GM19023 (cell line): ENCODE measurements at regions not wholly inside any gene's neighbourhood (a gene's known extent, or its start where the extent isn't known, plus 50 kb on each side); places are given as distances from the start of the nearest gene placed in this dataset.

Source experiments
- ATAC-seq: cut with Tn5 transposase; IDR thresholded peaks from one replicate; pipeline ENCODE4 v1.9.1; 2021; ENCODE audit warnings: mild to moderate bottlenecking, moderate library complexity; ENCODE audit not compliant: unreplicated experiment

GRCh38 chr9:38315085-38315595 is 77.4 kb upstream of the ALDH1B1 start:
- no peak for ATAC-seq

GRCh38 chr9:38313421-38313820 is 79.1 kb upstream of the ALDH1B1 start:
- no peak for ATAC-seq

DNA sequence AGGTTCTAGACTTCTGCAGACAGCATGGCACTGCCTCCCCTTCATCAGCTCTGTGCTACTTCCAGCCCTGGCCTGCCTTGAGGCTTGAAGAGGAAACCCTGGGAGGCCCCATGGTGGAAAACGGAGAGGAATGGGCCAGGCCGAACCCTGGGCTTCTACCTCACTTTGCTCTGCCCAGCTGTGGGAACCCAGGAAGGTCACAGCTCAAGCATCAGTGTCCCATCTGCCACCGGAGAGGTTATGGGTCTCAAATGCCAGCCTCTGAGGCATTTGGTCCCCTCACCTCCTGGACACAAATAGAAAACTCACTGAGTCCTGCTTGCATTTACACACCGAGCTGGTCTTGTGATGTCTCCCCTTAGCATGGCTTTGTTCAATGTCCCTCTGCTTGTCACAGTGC is 80.1 kb upstream of the ALDH1B1 start:
- ATAC-seq = no peak

DNA sequence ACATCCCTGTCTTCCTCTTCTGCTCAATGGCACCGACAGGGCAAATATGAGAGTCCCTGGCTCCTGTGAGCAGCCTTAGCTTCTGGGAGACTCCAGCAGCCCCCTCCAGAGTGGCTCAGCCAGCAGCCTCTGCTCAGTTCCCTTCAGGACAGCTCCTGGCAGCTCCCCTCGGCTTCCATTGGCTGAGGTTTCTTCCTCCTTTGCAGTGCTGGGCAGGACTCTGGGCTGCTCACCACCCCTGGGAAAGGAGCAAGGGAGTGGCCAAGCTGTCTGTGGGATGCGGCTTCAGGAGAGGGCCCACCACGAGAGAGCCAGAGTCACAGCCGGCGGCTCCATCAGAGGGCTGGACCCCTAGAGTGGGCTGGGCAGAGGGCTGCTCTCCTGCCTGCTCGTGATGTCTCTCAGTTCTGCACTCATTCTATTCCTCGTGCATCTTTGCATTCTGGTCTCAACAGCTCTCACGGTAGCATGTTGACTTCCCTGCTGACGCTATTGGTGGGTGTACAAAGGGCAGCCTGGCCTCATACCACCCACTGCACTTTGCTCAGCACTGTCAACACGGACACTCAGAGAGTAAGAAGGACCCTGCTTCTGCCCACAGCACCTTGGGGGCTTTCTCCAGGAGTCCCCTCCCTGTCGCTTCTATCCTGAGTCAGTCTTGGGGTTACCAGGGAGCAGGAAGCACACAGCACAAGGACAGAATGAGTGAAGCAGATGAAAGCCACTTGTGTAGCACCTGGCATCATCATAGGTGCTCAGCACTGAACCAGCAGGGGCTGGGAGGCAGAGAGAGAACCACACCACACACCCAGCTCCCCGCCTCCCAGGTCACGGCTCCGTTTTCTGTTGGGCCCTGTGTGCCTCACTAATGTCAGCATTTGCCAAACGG is 80.9 kb upstream of the ALDH1B1 start:
- ATAC-seq = no peak

DNA sequence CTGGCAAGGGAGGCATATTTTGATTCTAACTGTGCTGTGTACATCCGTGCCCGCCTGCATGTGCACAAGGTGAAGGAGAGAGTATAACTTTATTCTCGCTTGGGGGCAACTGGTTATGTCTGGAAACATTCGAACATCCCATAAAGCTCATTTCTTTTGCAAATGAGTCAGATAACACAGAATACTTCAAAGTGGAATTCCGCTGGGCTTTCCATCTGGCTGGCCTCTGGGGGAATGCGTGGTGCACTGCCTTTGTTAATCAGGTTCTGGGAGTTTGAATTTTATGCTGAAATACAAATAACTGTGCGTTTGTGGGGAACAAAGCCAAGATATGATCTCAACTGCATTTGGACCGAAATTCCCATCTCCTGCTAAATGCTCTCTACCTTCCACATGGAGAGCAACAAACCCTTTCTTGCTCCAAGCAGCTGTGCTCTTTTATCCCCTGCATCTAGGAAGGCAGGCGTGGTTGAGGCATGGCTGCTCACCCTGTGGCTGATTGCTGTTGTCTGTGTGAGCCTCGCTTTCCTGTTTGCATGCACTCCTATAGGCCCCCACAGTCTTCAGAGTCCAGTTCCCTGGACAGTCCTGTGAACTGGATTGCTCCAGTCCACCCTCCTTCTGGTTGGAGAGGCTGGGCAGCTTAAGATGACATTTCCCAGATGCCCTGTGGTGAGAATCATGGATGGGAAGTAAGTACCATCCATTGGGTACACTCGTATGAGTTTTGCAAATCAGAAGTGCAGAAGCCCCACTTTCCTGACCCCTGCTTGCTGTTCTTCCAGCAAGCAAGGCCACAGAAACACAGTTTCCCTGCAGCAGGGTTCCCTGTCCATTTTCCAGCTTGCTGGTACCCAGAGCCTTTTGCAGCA is 82.9 kb upstream of the ALDH1B1 start:
- ATAC-seq = no peak

GRCh38 chr9:38308136-38308535 is 84.4 kb upstream of the ALDH1B1 start:
- no peak for ATAC-seq

- ATAC-seq = no peak
Observed at GRCh38 chr9:38306899-38307298, 85.6 kb upstream of the ALDH1B1 start.

DNA sequence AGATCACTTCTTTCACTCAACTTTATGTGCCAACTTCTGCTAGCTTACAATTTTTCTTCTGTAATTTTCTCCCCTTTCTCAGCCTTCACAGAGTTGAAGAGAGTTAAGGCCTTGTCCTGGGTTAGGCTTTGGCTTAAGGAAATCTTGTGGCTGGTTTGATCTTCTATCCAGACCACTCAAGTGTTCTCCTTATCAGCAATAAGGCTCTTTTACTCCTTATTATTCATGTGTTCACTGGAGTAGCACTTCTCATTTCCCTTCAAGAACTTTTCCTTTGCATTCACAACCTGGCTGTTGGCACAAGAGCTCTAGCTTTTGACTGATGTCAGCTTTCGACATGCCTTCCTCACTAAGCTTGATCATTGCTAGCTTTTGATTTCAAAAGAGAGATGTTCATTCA is 86.9 kb upstream of the ALDH1B1 start:
- no peak for ATAC-seq

DNA sequence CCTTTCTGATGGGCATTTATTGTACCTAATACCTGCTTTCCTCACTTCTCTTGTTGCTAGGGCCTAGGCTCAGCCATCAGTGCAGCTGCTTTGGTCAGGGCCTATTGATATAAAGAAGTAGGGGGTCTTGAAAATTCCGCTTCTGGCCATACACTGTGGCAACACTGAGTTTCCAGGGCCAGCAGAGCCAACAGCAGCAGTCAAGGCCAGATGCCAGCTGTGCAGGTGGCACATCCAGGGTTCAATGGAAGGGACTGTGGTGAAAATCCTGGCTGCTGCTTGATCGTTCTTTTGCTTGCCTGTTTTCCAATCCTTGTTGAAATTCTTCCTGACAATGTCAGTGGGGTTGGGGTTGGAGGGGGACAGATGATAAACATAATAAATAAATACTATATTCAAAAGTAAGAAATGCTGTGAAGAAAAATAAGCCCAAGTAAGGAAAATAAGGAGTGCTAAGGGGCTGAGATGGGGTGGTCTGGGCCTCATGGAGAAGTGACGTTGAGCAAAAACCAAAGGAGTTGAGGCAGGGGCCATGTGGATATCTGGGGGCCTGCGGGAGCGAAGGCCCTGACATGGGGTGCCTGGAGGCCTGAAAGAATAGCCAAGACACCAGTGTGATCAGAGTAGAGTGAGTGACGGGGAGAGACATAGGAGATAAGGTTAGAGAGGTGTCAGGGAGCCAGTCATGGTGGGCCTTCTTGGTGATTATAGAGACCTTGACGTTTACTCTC is 91.0 kb upstream of the ALDH1B1 start:
- no peak for ATAC-seq

GRCh38 chr9:38299856-38300255 is 92.6 kb upstream of the ALDH1B1 start:
- no peak for ATAC-seq

GRCh38 chr9:38298904-38299303 is 93.6 kb upstream of the ALDH1B1 start:
- no peak for ATAC-seq

DNA sequence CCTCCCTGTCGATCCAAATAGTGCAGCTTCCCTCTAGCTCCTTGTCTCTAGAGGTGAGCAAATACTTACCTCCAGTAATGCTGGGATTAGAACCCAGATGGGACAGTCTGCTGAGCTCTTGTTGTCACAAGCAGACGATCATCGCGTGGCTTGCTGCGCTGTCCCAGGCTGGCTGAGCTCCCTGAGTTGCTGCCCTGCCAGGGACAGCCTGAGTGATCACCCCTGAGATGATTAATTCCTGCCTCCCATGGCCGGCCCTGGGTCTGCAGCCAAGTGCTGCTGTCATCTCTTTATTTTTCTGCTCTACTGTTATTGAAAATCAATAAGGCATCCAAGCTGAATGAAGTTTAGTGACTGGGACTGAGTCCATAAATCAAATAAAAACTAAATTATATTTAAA is 94.0 kb upstream of the ALDH1B1 start:
- ATAC-seq = no peak

GRCh38 chr9:38296807-38297206 is 95.7 kb upstream of the ALDH1B1 start:
- no peak for ATAC-seq

DNA sequence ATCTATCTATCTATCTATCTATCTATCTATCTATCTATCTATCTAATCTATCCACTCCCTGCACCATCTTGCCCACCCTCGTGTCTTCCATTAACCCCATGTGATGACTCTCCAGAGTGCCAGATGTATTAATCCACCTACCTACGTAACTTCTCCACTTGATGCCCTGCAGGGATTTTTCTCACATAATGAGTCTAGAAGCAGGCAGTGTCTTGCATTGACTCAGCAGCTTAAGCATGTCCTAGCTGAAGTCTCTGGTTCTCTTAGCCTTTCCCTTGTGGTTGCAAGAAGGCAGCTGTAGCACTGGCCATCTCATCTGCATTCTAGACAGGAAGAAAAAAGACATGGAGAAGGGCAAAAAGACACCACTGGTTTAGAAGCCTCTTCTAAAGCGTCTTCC is 96.7 kb upstream of the ALDH1B1 start:
- no peak for ATAC-seq

GRCh38 chr9:38294220-38294960 is 98.1 kb upstream of the ALDH1B1 start:
- no peak for ATAC-seq

DNA sequence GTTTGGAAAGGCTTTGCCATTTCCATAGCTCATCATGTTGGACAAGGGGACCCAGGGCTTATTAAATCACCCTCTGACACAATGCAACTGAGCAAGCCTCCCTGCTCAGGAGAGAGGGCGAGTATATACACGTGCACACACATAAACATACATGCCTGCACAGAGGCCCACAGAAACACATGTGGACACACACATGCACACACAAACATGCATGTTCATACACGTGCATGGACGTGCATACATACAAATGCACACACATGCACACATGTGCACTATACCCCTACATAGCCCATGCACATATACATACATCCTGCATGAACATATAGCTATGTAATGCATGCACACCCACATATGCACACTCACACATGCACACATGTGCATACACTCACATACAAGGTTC is 99.5 kb upstream of the ALDH1B1 start:
- ATAC-seq = no peak

DNA sequence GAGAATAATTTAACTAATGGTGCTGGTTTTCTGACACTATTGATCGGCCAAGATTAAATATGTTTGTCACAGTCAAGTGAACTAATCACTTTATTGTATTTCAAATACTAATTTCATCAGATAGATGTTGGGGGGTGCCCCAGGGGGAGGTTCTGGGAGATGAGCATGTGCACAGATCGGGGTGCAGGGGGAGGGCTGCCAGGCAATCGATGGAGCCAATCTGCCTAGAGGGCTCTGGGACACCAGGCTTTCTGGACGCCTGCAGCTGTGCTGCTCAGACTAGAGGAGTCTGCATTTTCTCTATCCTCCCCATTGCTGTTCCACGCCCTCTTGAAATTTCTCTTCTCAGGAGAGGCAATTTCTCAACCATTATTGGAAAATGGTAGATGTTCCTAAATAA is 100.0 kb upstream of the ALDH1B1 start:
- ATAC-seq = no peak

GRCh38 chr9:38289866-38290245 is 102.6 kb upstream of the ALDH1B1 start:
- no peak for ATAC-seq

- no peak for ATAC-seq
Observed at GRCh38 chr9:38289236-38289865, 103.2 kb upstream of the ALDH1B1 start.

- no peak for ATAC-seq
Observed at GRCh38 chr9:38288502-38288901, 104.0 kb upstream of the ALDH1B1 start.
